ENCODE measurements at regions not wholly inside any gene's neighbourhood (a gene's known extent, or its start where the extent isn't known, plus 50 kb on each side); places are given as distances from the start of the nearest gene placed in this dataset.

DNA sequence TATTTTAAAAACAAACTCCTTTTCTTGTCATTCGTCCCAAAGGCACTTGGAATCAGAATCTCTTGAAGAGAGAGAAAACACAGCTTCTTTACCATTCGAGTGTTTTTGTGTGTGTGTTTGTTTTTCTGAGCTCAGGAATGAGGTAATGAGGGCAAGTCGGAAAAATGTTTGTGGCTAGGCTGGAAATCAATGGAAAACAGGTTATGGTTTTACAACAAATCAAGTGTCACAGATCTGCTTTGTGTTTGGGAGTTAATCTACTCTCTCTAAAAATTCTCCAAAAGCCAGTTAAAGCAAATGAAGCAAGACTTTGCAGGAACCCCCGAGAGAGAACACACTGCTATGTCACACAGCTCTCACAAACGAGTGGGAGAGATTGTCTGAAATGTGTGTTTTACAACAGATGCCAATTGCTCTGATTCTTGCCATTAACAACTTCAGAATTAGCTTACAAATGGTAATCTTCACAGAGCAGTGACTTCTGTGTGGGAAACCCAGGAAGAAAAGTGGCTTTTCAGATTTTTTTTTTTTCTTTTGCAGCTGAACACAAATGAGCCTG, 264.1 kb downstream of the CBLL2 start:
- intact Hi-C loops (cut with DNase I; ENCODE audit: low total_unique reads): no loop called here

DNA sequence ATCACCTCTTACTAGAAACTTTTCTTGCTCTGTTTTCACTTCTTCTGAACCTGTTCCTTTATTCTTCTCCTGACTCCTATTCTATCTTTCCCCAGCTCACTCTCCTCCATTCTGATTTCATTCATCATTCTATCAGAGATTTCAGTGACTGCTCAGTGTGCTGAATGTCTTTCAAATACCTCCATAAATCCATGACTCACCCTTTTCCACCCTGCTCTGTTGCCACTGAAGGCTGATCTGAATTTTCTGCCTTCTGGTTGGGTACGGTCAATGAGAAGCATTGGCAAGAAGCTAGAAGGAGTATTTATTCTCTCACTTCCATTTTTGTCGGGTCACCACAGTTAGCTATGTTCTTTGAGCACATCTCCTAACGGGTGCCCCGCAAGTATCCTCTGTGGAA, 265.9 kb downstream of the CBLL2 start:
- Histone ChIP-seq H3K4me1 (no peaks in the 10 kb centered on the region), H3K27ac (no peak overlapping the region), H3K9me3 (no peaks in the 10 kb centered on the region), H3K27me3 (peaks cover 0 to 14% of the 10 kb centered on the region in 2 donors), H3K36me3 (no peaks in the 10 kb centered on the region), H3K4me3 (no peak overlapping the region)
- intact Hi-C loops (cut with DNase I; ENCODE audit: low total_unique reads): no loop called here
- TF ChIP-seq, protein P1, sequence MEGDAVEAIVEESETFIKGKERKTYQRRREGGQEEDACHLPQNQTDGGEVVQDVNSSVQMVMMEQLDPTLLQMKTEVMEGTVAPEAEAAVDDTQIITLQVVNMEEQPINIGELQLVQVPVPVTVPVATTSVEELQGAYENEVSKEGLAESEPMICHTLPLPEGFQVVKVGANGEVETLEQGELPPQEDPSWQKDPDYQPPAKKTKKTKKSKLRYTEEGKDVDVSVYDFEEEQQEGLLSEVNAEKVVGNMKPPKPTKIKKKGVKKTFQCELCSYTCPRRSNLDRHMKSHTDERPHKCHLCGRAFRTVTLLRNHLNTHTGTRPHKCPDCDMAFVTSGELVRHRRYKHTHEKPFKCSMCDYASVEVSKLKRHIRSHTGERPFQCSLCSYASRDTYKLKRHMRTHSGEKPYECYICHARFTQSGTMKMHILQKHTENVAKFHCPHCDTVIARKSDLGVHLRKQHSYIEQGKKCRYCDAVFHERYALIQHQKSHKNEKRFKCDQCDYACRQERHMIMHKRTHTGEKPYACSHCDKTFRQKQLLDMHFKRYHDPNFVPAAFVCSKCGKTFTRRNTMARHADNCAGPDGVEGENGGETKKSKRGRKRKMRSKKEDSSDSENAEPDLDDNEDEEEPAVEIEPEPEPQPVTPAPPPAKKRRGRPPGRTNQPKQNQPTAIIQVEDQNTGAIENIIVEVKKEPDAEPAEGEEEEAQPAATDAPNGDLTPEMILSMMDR (IDR thresholded peaks at IDR 0.05): no peak
- no peak for TF ChIP-seq POLR2AphosphoS5 (IDR thresholded peaks at IDR 0.05)
- no peak for TF ChIP-seq POLR2A (IDR thresholded peaks at IDR 0.05)
- no peak for DNase-seq (ENCODE audit: low spot score in 2 of 2)

More for the DNA sequence above, 264.1 kb downstream of the CBLL2 start:
- Histone ChIP-seq H3K9me3 (peaks cover 0 to 3% of the 10 kb centered on the region in 2 donors), H3K4me1 (no peaks in the 10 kb centered on the region), H3K36me3 (no peaks in the 10 kb centered on the region), H3K4me3 (no peak overlapping the region), H3K27ac (no peak overlapping the region), H3K27me3 (peaks cover 0 to 9% of the 10 kb centered on the region in 2 donors)
- no peak for DNase-seq (ENCODE audit: low spot score in 2 of 2)
- TF ChIP-seq, protein P1 (IDR thresholded peaks at IDR 0.05): no peak
- TF ChIP-seq POLR2AphosphoS5 (IDR thresholded peaks at IDR 0.05): no peak
- no peak for TF ChIP-seq POLR2A (IDR thresholded peaks at IDR 0.05)

DNA sequence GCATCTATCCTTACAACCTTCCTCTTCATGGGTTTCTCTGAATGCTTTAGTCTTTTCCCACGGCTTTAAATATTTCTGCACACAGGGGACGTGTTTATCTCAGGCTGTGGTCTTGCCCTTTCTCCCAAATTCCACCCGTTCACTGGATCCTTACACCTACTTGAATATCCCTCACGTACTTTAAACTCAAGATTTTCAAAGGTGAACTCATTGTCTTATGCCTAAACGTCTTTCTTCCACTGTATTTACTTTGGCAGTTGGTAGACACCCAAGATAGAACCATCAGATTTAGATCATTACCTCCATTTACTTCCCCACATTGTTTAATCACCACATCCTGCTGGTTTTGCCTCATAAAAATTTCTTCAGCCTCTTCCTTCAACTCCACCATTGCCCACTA, 269.2 kb downstream of the CBLL2 start:
- no peaks in the 10 kb centered on the region for H3K9me3 ChIP-seq
- intact Hi-C loops (cut with DNase I; ENCODE audit: low total_unique reads): no loop called here
- no peak for DNase-seq (ENCODE audit: low spot score in 2 of 2)
- no peaks in the 10 kb centered on the region for H3K4me1 ChIP-seq
- H3K4me3 ChIP-seq: no peak overlapping the region
- H3K27me3 ChIP-seq: peaks cover 0 to 27% of the 10 kb centered on the region in 2 donors
- no peak overlapping the region for H3K27ac ChIP-seq
- no peaks in the 10 kb centered on the region for H3K36me3 ChIP-seq
- TF ChIP-seq, protein P1 (IDR thresholded peaks at IDR 0.05): no peak
- TF ChIP-seq POLR2AphosphoS5 (IDR thresholded peaks at IDR 0.05): no peak
- no peak for TF ChIP-seq POLR2A (IDR thresholded peaks at IDR 0.05)

DNA sequence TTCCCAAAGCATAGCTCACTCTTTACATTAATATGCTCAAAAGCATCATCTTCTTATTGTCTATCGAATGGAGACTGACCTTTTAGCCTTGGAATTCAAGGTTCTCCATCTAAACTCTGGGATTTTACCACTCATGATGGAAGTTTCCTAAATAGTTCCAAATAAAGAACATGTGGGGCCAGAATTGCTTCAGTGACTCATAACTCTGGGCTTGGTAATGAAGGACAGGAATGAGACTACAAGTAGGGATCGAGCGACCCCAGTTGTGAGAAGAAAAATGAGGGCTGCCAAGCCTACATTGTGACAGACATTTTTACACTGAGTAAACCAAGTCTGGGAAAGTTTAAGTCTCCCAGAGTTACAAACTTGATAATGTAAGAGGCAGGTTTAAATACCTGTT, 269.9 kb downstream of the CBLL2 start:
- Histone ChIP-seq H3K36me3 (no peaks in the 10 kb centered on the region), H3K27ac (no peak overlapping the region), H3K4me3 (no peak overlapping the region), H3K27me3 (peaks cover 0 to 30% of the 10 kb centered on the region in 2 donors), H3K4me1 (no peaks in the 10 kb centered on the region), H3K9me3 (no peaks in the 10 kb centered on the region)
- intact Hi-C loops (cut with DNase I; ENCODE audit: low total_unique reads): no loop called here
- TF ChIP-seq POLR2AphosphoS5 (IDR thresholded peaks at IDR 0.05) (no peak), POLR2A (IDR thresholded peaks at IDR 0.05) (no peak)
- TF ChIP-seq, protein P1 (IDR thresholded peaks at IDR 0.05): no peak
- DNase-seq (ENCODE audit: low spot score in 2 of 2): no peak

DNA sequence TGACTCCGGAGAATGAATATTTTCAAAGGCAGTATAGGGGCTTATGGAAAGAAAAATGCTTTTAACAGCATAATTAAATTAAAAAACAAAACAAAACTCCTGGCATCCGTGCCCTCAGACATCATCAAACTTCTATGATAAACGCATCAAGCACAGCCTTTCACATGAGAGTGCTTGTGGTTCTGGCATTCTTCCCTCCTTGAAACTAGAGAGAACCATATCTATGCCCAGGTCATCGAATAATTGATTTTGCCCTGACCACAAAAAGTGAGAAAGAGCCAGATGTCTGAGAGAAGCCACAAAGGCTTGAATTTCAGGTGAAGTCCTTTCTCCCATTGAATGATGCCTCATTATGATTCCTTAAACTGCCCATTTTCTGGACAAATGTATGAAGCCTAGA, 286.8 kb downstream of the CBLL2 start:
- intact Hi-C loops (cut with DNase I; ENCODE audit: low total_unique reads): no loop called here
- H3K9me3 ChIP-seq: peaks cover 0 to 7% of the 10 kb centered on the region in 2 donors
- no peaks in the 10 kb centered on the region for H3K4me1 ChIP-seq
- H3K36me3 ChIP-seq: no peaks in the 10 kb centered on the region
- TF ChIP-seq, protein P1 (IDR thresholded peaks at IDR 0.05): no peak
- TF ChIP-seq POLR2AphosphoS5 (IDR thresholded peaks at IDR 0.05): no peak
- TF ChIP-seq POLR2A (IDR thresholded peaks at IDR 0.05): no peak
- H3K27ac ChIP-seq: no peak overlapping the region
- no peak for DNase-seq (ENCODE audit: low spot score in 2 of 2)
- no peaks in the 10 kb centered on the region for H3K27me3 ChIP-seq
- no peak overlapping the region for H3K4me3 ChIP-seq
